GM23248 (cell line): ENCODE measurements at regions not wholly inside any gene's neighbourhood (a gene's known extent, or its start where the extent isn't known, plus 50 kb on each side); places are given as distances from the start of the nearest gene placed in this dataset.

Source experiments
- EZH2 ChIP-seq: fragments of 200-600 bp; sonication (generic); IDR thresholded peaks from 2 replicates; pipeline ENCODE4 v1.6.1; 2018; ENCODE audit warnings: antibody characterized with exemption, mild to moderate bottlenecking; ENCODE audit not compliant: insufficient read depth, poor library complexity, severe bottlenecking
- EZH2phosphoT487 ChIP-seq: fragments of 200-600 bp; sonication (generic); IDR thresholded peaks from 2 replicates; pipeline ENCODE4 v1.6.1; 2018; ENCODE audit warnings: antibody characterized with exemption, moderate library complexity, mild to moderate bottlenecking, low read depth; ENCODE audit not compliant: insufficient read depth

- TF ChIP-seq EZH2 (no peak), EZH2phosphoT487 (no peak)
Observed at GRCh38 chr11:110027627-110028371, 65.4 kb upstream of the ZC3H12C start.
